ENCODE measurements at regions not wholly inside any gene's neighbourhood (a gene's known extent, or its start where the extent isn't known, plus 50 kb on each side); places are given as distances from the start of the nearest gene placed in this dataset.
"Not testable (repeated sequence)": the region's sequence is repeated elsewhere in the genome, so short reads cannot be mapped to it uniquely, and the experiment has no call there.

DNA sequence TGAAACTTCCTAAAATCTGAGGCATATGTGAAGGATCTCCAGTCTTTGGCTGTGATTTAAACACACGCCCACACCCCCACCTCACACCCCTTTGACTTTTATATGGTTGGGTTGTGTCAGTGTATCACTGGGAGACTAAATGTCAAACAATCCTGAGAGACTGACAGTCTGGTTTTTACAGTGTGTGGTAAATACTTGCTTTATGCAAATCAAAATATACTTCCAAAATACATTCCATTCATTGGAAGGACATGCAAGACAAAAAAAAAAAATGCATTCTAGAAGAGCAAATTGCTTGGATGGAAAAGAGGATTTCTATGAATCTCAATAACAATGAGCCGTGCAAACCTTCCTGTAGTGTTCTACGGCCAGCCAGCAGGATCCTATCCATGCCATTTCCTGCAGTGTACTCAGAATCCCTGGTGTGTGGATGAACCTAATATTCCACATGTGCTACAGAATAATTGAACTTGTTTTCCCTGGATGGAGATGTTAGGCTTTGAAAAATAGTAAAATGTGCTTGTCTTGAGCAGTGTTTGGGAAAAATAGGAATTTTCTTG lies 602.1 kb upstream of the GOT2 start:
- Mint-ChIP-seq H3K27me3 (ENCODE audit: low read depth) (peaks cover 2% of the 10 kb centered on the region), H3K4me3 (no peak overlapping the region), H3K9me3 (no peaks in the 10 kb centered on the region), H3K27ac (no peak overlapping the region), H3K36me3 (ENCODE audit: low read depth) (no peaks in the 10 kb centered on the region), H3K4me1 (ENCODE audit: low read depth) (no peaks in the 10 kb centered on the region)
- CTCF ChIA-PET, result no interaction called here
- intact Hi-C loops (cut with micrococcal nuclease), result no loop called here
- no peak for DNase-seq

DNA sequence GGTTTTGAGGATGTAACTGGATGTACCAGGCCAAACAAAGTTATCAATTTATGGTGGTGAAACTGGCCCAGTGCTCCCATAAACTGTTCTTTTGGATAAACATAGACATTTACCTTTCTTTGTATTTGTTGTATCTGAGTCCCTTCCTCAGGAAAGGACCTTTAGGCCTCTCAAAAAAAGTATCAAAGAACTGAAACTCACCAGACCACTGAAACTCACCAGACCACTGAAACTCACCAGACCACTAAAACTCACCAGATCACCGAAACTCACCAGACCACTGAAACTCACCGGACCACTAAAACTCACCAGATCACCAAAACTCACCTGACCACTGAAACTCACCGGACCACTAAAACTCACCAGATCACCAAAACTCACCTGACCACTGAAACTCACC lies 597.6 kb upstream of the GOT2 start:
- H3K4me1 Mint-ChIP-seq (ENCODE audit: low read depth); DNase-seq; H3K4me3 Mint-ChIP-seq; H3K27me3 Mint-ChIP-seq (ENCODE audit: low read depth); H3K27ac Mint-ChIP-seq; intact Hi-C loops (cut with micrococcal nuclease); H3K36me3 Mint-ChIP-seq (ENCODE audit: low read depth); H3K9me3 Mint-ChIP-seq; CTCF ChIA-PET: not testable (repeated sequence)

DNA sequence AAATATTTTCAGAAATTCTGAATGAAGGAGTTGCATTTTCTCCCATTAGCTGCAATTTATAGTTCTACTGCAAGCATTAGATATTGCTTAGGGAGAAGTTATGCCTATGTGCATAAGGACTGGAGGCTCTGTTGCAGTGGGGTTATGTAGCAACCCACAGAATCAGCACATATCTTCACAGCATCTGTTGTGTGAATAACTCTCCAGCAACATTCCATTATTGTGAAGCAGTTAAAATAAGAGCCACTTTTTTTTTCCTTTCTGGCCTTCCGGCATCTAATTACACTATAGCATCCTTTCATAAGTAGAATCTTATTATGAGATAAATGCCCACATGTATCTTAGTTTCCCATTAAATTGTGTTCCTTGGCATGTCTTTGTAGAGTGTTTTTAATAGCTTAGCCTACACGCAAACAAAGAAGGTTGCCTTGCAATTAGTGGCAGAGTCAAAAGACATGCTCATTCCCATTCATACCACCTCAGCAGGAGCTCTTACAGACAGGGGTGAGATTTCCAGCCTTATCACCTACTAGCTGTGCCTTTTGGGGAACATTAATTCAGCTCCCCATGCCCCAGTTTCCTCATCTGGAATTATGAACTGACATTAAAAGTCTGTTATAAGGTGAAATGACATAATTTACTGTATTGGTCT lies 596.0 kb upstream of the GOT2 start:
- DNase-seq, result no peak
- peaks cover 2% of the 10 kb centered on the region for H3K9me3 Mint-ChIP-seq
- CTCF ChIA-PET, result no interaction called here
- H3K27ac Mint-ChIP-seq, result no peak overlapping the region
- no peaks in the 10 kb centered on the region for H3K36me3 Mint-ChIP-seq (ENCODE audit: low read depth)
- peaks cover 5% of the 10 kb centered on the region for H3K27me3 Mint-ChIP-seq (ENCODE audit: low read depth)
- no peaks in the 10 kb centered on the region for H3K4me1 Mint-ChIP-seq (ENCODE audit: low read depth)
- intact Hi-C loops (cut with micrococcal nuclease), result no loop called here
- H3K4me3 Mint-ChIP-seq, result no peak overlapping the region

DNA sequence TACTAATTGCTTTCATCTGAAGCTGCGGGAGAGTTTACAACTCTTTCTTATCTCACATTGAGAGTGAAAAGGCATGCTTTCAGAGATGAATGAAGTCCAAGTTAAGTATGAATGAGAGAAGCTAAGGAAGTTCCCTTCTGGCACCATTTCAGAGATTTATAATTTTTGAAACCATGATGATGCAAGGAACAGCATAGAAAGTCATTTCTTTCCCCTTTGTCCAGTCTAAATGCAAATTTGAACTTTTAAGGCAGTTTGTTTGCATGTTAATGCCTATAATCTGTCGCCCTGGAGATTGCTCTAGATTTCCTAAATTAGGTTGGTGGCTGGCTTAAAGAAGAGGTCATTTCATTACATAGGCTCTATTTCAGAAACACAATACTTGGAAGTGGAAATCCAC lies 594.8 kb upstream of the GOT2 start:
- peaks cover 2% of the 10 kb centered on the region for H3K9me3 Mint-ChIP-seq
- CTCF ChIA-PET, result no interaction called here
- no peaks in the 10 kb centered on the region for H3K36me3 Mint-ChIP-seq (ENCODE audit: low read depth)
- H3K27ac Mint-ChIP-seq, result no peak overlapping the region
- no peak for DNase-seq
- intact Hi-C loops (cut with micrococcal nuclease), result no loop called here
- H3K4me1 Mint-ChIP-seq (ENCODE audit: low read depth), result no peaks in the 10 kb centered on the region
- H3K27me3 Mint-ChIP-seq (ENCODE audit: low read depth), result peaks cover 5% of the 10 kb centered on the region
- no peak overlapping the region for H3K4me3 Mint-ChIP-seq

DNA sequence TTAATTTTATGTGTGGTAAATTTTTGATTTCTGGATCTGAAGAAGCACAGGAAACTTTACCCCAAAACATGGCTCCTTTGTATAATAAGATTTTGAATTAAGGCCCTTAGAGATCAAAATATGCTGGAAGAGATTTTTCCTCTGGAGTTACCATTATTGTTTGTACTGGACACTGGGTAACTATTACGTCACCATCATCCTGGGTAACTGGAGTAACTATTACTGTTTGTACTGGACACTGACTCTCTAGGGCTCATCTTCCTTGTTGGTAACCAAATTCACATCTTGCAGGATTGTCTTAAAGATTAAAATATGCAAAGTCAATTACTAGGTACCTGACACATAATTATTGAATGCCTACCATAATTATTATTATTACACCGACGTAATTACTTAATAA lies 593.8 kb upstream of the GOT2 start:
- CTCF ChIA-PET, result no interaction called here
- Mint-ChIP-seq H3K4me3 (no peak overlapping the region), H3K27me3 (ENCODE audit: low read depth) (peaks cover 5% of the 10 kb centered on the region), H3K9me3 (peaks cover 2% of the 10 kb centered on the region), H3K27ac (no peak overlapping the region), H3K36me3 (ENCODE audit: low read depth) (no peaks in the 10 kb centered on the region), H3K4me1 (ENCODE audit: low read depth) (no peaks in the 10 kb centered on the region)
- DNase-seq, result no peak
- intact Hi-C loops (cut with micrococcal nuclease), result no loop called here

DNA sequence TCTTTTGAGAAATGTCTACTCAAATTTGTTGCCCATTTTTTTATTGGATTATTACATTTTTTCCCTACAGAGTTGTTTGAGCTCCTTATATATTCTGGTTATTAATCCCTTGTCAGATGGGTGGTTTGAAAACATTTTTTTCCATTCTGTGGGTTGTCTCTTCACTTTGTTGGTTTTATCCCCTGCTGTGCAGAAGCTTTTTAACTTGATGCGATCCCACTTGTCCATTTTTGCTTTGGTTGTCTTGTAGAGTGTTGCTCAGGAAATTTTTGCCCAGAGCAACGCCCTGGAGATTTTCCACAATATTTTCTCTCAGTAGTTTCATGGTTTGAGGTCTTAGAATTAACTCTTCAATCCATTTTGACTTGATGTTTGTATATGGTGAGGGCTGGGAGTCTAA lies 592.8 kb upstream of the GOT2 start:
- no peak for DNase-seq
- no peaks in the 10 kb centered on the region for H3K4me1 Mint-ChIP-seq (ENCODE audit: low read depth)
- intact Hi-C loops (cut with micrococcal nuclease), result no loop called here
- H3K4me3 Mint-ChIP-seq, result no peak overlapping the region
- no peak overlapping the region for H3K27ac Mint-ChIP-seq
- H3K9me3 Mint-ChIP-seq, result peaks cover 2% of the 10 kb centered on the region
- peaks cover 5% of the 10 kb centered on the region for H3K27me3 Mint-ChIP-seq (ENCODE audit: low read depth)
- no peaks in the 10 kb centered on the region for H3K36me3 Mint-ChIP-seq (ENCODE audit: low read depth)
- CTCF ChIA-PET, result no interaction called here

DNA sequence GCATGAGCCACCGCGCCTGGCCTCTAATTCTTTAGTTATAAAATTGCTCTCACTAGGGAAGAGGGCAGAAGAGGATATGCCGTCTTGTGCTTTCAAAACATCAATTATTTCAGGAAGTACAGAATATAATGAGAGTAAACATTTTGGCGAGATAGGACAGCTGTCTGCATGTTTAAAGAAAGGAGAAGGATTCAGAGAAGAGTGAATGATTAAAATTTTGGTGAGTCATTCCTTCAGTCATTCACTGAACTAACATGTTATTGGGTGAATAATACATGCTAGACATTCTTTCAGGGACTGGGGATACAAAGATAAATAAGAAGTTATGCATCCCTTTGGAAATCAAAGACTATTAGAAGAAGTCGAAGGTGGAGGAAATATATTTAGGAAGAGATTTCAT lies 590.3 kb upstream of the GOT2 start:
- no peaks in the 10 kb centered on the region for H3K4me1 Mint-ChIP-seq (ENCODE audit: low read depth)

DNA sequence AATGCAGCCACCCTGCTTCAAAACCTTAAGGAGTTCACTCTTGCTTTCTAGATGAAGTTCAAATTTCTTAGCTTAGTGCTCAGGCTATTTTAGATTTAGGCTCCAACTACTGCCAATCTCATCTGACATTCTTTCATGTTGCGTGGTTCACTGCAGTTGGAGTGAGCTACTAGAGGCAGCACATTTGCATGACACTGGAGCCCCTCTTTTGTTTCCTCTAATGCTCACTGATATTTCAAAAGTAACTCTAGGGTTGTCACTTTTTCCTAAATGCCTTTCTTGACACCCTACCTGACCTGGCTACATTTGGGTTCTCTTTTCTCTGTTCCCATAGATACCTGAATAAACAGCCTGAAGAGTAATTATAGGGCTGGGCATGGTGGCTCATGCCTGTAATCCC lies 586.5 kb upstream of the GOT2 start:
- CTCF ChIA-PET, result no interaction called here
- no peak for DNase-seq
- intact Hi-C loops (cut with micrococcal nuclease), result no loop called here
- Mint-ChIP-seq H3K9me3 (no peaks in the 10 kb centered on the region), H3K4me3 (no peak overlapping the region), H3K27me3 (ENCODE audit: low read depth) (no peaks in the 10 kb centered on the region), H3K27ac (no peak overlapping the region), H3K36me3 (ENCODE audit: low read depth) (no peaks in the 10 kb centered on the region), H3K4me1 (ENCODE audit: low read depth) (no peaks in the 10 kb centered on the region)

More for the DNA sequence above, 590.3 kb upstream of the GOT2 start:
- CTCF ChIA-PET, result no interaction called here
- no peak overlapping the region for H3K27ac Mint-ChIP-seq
- peaks cover 5% of the 10 kb centered on the region for H3K27me3 Mint-ChIP-seq (ENCODE audit: low read depth)
- no peak for DNase-seq
- intact Hi-C loops (cut with micrococcal nuclease), result no loop called here
- no peak overlapping the region for H3K4me3 Mint-ChIP-seq
- H3K9me3 Mint-ChIP-seq, result peaks cover 2% of the 10 kb centered on the region
- no peaks in the 10 kb centered on the region for H3K36me3 Mint-ChIP-seq (ENCODE audit: low read depth)

DNA sequence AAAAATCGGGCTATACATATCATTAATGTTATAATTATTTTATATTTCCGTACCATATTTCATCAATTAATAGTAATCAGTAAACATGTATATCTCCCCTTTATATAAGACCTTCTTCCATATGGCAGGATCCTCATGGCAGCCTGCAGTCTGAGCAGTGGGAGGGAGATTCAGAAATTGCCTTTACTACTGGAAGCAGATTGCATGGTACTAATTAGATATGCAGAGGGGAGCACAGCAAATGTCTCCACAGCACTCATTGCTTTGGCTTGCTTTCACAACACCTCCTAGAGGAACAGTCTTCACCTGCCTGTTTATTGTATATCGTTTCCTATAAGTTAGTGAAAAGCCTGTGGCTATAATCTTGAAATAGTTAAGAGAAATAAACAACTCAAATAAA lies 585.8 kb upstream of the GOT2 start:
- Mint-ChIP-seq H3K9me3 (no peaks in the 10 kb centered on the region), H3K27ac (no peak overlapping the region), H3K27me3 (ENCODE audit: low read depth) (no peaks in the 10 kb centered on the region), H3K4me1 (ENCODE audit: low read depth) (no peaks in the 10 kb centered on the region), H3K4me3 (no peak overlapping the region), H3K36me3 (ENCODE audit: low read depth) (no peaks in the 10 kb centered on the region)
- DNase-seq, result no peak
- CTCF ChIA-PET, result no interaction called here
- intact Hi-C loops (cut with micrococcal nuclease), result no loop called here

DNA sequence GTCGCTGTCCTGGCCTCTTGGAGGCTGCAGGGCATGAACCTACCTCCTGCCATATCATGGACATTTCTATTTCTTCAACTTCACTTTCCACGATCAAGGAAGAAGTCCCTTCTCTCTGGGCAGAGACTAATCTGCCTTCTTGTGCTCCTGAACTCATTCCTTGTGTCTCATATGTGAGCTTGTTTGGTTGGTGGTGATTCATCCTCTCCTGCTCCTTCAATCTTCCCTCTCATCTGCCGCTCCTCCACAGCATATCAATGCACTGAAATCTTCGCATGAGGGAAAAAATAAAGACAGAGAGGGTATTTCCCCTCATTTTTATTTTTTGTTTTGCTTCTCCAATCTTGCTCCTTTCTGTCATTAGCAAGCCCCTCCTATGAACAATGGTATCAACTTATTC lies 571.7 kb upstream of the GOT2 start:
- H3K4me1 Mint-ChIP-seq (ENCODE audit: low read depth), result no peaks in the 10 kb centered on the region
- H3K27ac Mint-ChIP-seq, result no peak overlapping the region
- H3K9me3 Mint-ChIP-seq, result no peaks in the 10 kb centered on the region
- intact Hi-C loops (cut with micrococcal nuclease), result no loop called here
- H3K27me3 Mint-ChIP-seq (ENCODE audit: low read depth), result no peaks in the 10 kb centered on the region
- H3K4me3 Mint-ChIP-seq, result no peak overlapping the region
- CTCF ChIA-PET, result no interaction called here
- DNase-seq, result no peak
- no peaks in the 10 kb centered on the region for H3K36me3 Mint-ChIP-seq (ENCODE audit: low read depth)

DNA sequence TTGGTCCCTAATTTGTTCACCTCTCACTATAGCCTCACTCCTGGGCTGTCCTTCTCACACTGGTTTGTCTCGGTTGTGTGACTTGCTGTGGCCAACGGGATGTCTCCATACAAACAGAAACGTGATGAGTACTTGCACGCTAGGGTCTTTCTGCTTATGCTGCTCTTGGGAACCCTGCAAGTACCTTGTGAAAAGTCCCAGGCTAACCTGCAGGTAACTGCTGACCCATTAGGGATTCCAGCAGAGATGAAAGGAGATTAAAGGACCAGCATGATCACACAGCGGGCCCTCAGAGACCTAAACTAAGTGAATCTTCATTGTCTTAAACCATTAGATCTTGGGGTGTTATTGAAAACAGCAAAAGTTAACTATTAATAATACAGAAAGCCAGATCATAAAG lies 562.8 kb upstream of the GOT2 start:
- DNase-seq, result no peak
- Mint-ChIP-seq H3K27ac (no peak overlapping the region), H3K36me3 (ENCODE audit: low read depth) (no peaks in the 10 kb centered on the region), H3K4me1 (ENCODE audit: low read depth) (no peaks in the 10 kb centered on the region), H3K9me3 (no peaks in the 10 kb centered on the region), H3K4me3 (no peak overlapping the region), H3K27me3 (ENCODE audit: low read depth) (peaks cover 3% of the 10 kb centered on the region)
- CTCF ChIA-PET, result no interaction called here
- intact Hi-C loops (cut with micrococcal nuclease), result no loop called here

DNA sequence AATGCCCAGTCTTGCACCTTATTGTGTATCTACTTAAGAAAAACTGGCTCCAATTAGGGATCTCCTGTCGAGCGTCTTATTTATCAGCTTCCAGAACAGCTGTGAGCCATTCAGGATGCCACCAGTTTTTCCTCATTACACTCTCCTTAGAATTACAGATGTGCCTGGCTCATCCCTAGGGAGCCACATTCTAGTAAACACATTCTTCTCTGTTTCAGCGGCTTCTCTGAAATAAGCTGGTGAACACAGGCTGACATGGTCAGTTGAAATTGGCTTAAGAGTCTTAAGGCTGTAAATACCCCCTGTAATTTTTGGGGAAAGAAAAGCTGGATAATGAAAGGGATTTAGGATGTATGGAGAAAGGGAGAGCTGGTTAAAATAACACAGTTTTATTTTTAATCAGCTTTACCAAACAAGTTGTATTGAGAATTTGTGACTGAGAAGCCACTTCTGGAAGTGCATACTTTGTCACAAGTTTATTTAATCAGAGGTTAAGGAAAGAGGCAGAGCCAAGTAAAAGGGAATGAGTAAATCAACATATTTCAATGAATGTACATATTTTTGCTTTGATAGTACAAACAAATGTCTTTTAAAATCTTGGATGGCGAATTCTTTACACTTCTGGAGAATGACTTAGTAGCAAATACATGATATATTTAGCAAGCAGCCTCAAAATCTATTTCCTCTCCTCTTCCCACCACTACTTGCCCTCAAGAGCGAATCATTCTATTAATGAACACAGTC lies 562.0 kb upstream of the GOT2 start:
- no peak for DNase-seq
- Mint-ChIP-seq H3K4me1 (ENCODE audit: low read depth) (no peaks in the 10 kb centered on the region), H3K27ac (no peak overlapping the region), H3K27me3 (ENCODE audit: low read depth) (peaks cover 3% of the 10 kb centered on the region), H3K4me3 (no peak overlapping the region), H3K36me3 (ENCODE audit: low read depth) (no peaks in the 10 kb centered on the region), H3K9me3 (no peaks in the 10 kb centered on the region)
- intact Hi-C loops (cut with micrococcal nuclease), result no loop called here
- CTCF ChIA-PET, result no interaction called here

DNA sequence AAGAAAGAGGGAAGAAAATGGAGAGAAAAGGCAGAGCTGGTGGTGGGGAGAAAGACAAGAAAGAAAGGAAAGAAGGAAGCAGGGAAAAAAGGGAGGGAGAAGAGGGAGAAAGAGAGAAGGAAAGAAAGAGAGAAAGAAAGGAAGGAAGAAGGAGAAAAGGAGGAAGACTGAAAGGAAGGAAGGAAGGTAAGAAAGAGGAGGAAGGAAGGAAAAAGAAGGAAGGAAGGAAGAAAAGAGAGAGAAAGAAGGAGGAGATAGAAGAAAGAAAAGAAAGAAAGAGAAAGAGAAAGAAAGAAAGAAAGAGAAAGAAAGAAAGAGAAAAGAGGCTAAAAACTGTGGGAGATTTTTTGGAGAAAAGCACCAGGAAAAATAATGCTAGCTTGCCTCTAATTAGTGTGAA lies 561.4 kb upstream of the GOT2 start:
- DNase-seq, result no peak

More for the DNA sequence above, 561.4 kb upstream of the GOT2 start:
- CTCF ChIA-PET, result interaction anchor here (0.7 kb wide), 1 partner anchor 16 kb away, joined by 3 read pairs; no protein-coding TSS in a partner anchor
- Mint-ChIP-seq H3K4me3 (no peak overlapping the region), H3K27ac (no peak overlapping the region), H3K9me3 (no peaks in the 10 kb centered on the region), H3K36me3 (ENCODE audit: low read depth) (no peaks in the 10 kb centered on the region), H3K4me1 (ENCODE audit: low read depth) (no peaks in the 10 kb centered on the region), H3K27me3 (ENCODE audit: low read depth) (peaks cover 3% of the 10 kb centered on the region)
- intact Hi-C loops (cut with micrococcal nuclease), result no loop called here
